Ishikawa (cell line): ENCODE measurements at regions not wholly inside any gene's neighbourhood (a gene's known extent, or its start where the extent isn't known, plus 50 kb on each side); places are given as distances from the start of the nearest gene placed in this dataset.

Source experiments
- CEBPB ChIP-seq: IDR thresholded peaks from 2 replicates; pipeline ENCODE4 v1.6.1; 2012
- CREB1 ChIP-seq: IDR thresholded peaks from 2 replicates; pipeline ENCODE4 v1.6.1; 2012; ENCODE audit warnings: low read depth
- EGR1 ChIP-seq: IDR thresholded peaks from 2 replicates; pipeline ENCODE4 v1.6.1; 2012
- EP300 ChIP-seq: IDR thresholded peaks from 2 replicates; pipeline ENCODE4 v1.6.1; 2012; ENCODE audit warnings: borderline replicate concordance
- FOXM1 ChIP-seq: IDR thresholded peaks from 2 replicates; pipeline ENCODE4 v1.6.1; 2012; ENCODE audit warnings: low read depth, borderline replicate concordance
- NFIC ChIP-seq: IDR thresholded peaks from 2 replicates; pipeline ENCODE4 v1.6.1; 2012
- RAD21 ChIP-seq: IDR thresholded peaks from 2 replicates; pipeline ENCODE4 v1.6.1; 2012; ENCODE audit warnings: low read depth
- TAF1 ChIP-seq: IDR thresholded peaks from 2 replicates; pipeline ENCODE4 v1.6.1; 2012; ENCODE audit warnings: low read depth, mild to moderate bottlenecking
- TCF12 ChIP-seq: IDR thresholded peaks from 2 replicates; pipeline ENCODE4 v1.6.1; 2012; ENCODE audit warnings: low read depth
- TEAD4 ChIP-seq: IDR thresholded peaks from 2 replicates; pipeline ENCODE4 v1.6.1; 2012
- YY1 ChIP-seq: IDR thresholded peaks from 2 replicates; pipeline ENCODE4 v1.6.1; 2012; ENCODE audit warnings: low read depth
- ZBTB7A ChIP-seq: IDR thresholded peaks from 2 replicates; pipeline ENCODE4 v1.6.1; 2012; ENCODE audit warnings: low read depth
- TF ChIP-seq, protein P1 (sequence below): IDR thresholded peaks from 2 replicates; pipeline ENCODE4 v1.6.1; 2012; ENCODE audit warnings: low read depth, mild to moderate bottlenecking
- TF ChIP-seq, protein P2 (sequence below): IDR thresholded peaks from 2 replicates; pipeline ENCODE4 v1.6.1; 2012
- TF ChIP-seq, protein P3 (sequence below): IDR thresholded peaks from 2 replicates; pipeline ENCODE4 v1.6.1; 2012

DNA sequence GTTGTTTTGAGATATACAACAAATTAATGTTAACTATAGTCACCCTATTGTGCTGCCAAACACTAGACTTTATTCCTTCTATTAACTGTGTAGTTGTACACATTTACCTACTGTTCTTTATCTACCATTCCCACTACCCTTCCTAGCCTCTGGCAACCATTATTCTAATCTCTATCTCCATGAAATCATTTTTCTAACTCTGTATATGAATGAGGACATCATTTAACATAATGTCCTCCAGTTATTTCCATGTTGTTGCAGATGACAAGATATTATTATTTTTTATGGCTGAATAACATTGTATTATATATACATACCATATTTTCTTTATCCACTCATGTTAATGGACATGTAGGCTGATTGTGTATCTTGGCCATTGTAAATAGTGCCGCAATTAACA lies 366.3 kb downstream of the TBX15 start:
- TF ChIP-seq NFIC (no peak), TAF1 (no peak), CREB1 (no peak), TEAD4 (no peak), EP300 (no peak), TCF12 (no peak), RAD21 (no peak)
- TF ChIP-seq, protein P1, sequence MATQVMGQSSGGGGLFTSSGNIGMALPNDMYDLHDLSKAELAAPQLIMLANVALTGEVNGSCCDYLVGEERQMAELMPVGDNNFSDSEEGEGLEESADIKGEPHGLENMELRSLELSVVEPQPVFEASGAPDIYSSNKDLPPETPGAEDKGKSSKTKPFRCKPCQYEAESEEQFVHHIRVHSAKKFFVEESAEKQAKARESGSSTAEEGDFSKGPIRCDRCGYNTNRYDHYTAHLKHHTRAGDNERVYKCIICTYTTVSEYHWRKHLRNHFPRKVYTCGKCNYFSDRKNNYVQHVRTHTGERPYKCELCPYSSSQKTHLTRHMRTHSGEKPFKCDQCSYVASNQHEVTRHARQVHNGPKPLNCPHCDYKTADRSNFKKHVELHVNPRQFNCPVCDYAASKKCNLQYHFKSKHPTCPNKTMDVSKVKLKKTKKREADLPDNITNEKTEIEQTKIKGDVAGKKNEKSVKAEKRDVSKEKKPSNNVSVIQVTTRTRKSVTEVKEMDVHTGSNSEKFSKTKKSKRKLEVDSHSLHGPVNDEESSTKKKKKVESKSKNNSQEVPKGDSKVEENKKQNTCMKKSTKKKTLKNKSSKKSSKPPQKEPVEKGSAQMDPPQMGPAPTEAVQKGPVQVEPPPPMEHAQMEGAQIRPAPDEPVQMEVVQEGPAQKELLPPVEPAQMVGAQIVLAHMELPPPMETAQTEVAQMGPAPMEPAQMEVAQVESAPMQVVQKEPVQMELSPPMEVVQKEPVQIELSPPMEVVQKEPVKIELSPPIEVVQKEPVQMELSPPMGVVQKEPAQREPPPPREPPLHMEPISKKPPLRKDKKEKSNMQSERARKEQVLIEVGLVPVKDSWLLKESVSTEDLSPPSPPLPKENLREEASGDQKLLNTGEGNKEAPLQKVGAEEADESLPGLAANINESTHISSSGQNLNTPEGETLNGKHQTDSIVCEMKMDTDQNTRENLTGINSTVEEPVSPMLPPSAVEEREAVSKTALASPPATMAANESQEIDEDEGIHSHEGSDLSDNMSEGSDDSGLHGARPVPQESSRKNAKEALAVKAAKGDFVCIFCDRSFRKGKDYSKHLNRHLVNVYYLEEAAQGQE = no peak
- TF ChIP-seq, protein P2, sequence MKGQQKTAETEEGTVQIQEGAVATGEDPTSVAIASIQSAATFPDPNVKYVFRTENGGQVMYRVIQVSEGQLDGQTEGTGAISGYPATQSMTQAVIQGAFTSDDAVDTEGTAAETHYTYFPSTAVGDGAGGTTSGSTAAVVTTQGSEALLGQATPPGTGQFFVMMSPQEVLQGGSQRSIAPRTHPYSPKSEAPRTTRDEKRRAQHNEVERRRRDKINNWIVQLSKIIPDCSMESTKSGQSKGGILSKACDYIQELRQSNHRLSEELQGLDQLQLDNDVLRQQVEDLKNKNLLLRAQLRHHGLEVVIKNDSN = no peak

DNA sequence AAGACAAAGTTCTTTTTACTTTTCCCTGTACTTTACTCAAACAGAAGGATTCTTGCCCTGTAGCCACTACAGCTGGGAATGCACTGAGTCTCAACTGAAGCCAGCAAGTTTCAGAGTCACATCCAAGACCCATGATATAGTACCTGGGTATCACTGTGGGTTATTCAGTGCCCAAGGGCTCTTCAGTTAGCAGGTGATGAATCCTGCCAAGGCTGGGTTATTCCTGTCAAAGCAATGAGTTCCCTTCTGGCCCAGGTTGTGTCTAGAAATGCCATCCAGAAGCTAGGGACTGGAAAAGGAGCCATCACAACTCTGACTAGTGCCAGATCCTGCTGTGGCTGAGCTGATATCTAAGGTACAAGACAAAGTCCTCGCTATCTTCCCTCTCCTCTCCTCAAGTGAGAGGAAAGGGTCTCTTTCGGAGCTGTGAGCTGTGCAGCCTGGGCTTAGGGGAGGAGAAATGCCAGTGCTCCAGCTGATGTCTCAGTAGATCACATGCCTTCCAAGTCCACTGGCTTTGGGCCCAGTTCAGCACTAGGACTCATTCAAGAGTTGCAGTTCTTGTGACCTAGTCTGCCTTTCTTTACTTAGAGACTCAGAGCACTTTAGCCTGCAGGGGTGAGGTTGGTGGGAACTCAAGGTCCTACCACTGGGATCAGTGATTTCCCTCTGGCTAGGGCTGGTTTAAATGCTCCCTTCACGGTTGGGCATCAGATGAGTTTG lies 369.4 kb downstream of the TBX15 start:
- TF ChIP-seq EGR1 = no peak
- TF ChIP-seq CREB1 = no peak
- TF ChIP-seq EP300 = no peak
- no peak for TF ChIP-seq TCF12
- TF ChIP-seq, protein P1 = no peak
- TF ChIP-seq, protein P3, sequence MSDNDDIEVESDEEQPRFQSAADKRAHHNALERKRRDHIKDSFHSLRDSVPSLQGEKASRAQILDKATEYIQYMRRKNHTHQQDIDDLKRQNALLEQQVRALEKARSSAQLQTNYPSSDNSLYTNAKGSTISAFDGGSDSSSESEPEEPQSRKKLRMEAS = no peak
- TF ChIP-seq FOXM1 = no peak
- no peak for TF ChIP-seq TAF1
- no peak for TF ChIP-seq YY1
- no peak for TF ChIP-seq CEBPB
- TF ChIP-seq, protein P2 = no peak
- TF ChIP-seq TEAD4 = no peak
- TF ChIP-seq ZBTB7A = no peak
- TF ChIP-seq NFIC = no peak
- no peak for TF ChIP-seq RAD21

DNA sequence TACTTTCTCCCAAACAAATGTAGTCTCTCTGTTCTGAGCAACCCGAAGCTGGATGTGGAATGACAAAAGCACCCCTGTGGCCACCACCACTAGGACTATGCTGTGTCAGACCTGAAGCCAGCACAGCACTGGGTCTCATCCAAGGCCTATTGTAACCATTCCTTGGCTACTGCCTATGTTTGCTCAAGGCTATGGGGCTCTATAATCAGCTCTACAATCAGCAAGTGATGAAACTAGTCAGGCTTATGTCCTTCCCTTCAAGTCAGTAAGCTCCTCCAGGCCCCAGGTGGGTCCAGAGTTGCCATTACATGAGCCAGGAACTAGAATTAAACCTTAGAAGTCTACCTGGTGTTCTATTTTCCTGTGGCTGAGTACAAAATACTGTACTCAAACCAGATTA lies 370.2 kb downstream of the TBX15 start:
- TF ChIP-seq ZBTB7A (no peak), NFIC (no peak), TAF1 (no peak), FOXM1 (no peak), EGR1 (no peak), RAD21 (no peak), YY1 (no peak), CREB1 (no peak), CEBPB (no peak)
- TF ChIP-seq, protein P1 = no peak
- TF ChIP-seq, protein P2 = no peak

DNA sequence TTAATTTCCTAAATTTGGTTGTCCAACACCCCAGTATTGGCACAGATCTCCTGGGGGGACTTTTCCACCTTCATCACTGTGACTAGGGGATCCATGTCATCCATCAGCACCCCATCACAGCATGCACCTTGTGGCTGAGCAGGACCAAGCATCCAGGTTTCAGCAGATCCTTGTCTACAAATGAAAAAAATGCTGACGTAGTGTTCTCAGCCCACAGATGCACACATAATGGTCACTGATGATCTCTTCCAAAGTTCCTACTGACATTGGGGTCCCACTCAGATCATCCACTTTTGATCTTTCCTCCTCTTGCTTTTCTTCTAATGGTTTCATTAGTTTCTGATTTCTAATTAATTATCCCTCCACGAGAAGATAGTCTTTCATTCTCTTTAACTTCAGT lies 373.1 kb downstream of the TBX15 start:
- no peak for TF ChIP-seq CREB1
- TF ChIP-seq, protein P3 = no peak
- no peak for TF ChIP-seq FOXM1
- TF ChIP-seq TAF1 = no peak
- TF ChIP-seq, protein P2 = no peak
- TF ChIP-seq, protein P1 = no peak
- no peak for TF ChIP-seq TEAD4
- TF ChIP-seq TCF12 = no peak
- TF ChIP-seq ZBTB7A = no peak
- no peak for TF ChIP-seq YY1
- no peak for TF ChIP-seq NFIC
- no peak for TF ChIP-seq RAD21
- no peak for TF ChIP-seq EP300
- TF ChIP-seq EGR1 = no peak
- TF ChIP-seq CEBPB = no peak
